GM20000 (cell line): ENCODE measurements at regions not wholly inside any gene's neighbourhood (a gene's known extent, or its start where the extent isn't known, plus 50 kb on each side); places are given as distances from the start of the nearest gene placed in this dataset.
"Not testable (repeated sequence)": the region's sequence is repeated elsewhere in the genome, so short reads cannot be mapped to it uniquely, and the experiment has no call there.

Source experiments
- DNase-seq: peaks from one replicate; pipeline ENCODE4 v3.0.0; 2012; ENCODE audit warnings: low spot score
- TF ChIP-seq, protein P1 (sequence below): IDR thresholded peaks from 2 replicates; pipeline ENCODE4 v1.5.1; 2012; ENCODE audit warnings: mild to moderate bottlenecking, control low read depth; ENCODE audit errors: extremely low read depth, missing control alignments

DNA sequence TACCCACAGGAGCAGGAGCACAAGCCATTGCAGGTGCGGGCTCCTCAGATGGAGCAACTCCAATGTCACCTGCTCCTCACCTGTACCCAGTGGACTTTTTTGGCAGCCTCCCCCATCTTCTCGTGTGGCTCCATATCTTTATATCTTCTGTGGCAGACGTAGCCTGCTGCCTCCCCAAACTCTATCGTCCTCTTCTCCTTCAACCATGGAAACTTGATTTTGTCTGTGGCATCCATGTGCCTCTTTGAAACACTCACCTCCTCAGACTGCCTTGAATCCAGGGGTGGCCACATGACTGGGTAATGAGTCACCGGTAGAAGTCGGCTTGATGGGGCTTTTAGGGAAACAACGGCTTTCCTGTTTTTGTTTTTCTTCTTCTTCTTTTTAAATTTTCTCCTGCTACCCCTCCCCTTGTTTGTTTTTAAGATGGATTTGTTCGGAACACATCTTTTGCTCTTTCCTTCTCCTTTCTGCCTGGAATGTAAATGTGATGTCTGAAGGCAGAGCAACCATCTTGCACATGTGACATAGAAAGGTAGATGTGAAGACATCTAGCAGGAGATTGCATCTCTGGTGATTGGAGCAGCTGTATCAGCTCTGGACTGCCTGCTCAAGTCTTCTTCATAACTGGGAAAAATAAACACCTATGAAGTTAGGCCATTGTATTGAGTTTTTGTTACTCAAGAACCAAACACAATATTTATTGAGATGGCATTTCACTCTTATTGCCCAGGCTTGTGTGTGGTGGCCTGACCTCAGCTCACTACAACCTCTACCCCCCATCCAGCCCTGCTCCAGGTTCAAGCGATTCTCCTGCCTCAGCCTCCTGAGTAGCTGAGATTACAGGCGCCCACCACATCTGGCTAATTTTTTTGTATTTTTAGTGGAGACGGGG is 69.9 kb upstream of the DDR1 start:
- TF ChIP-seq, protein P1, sequence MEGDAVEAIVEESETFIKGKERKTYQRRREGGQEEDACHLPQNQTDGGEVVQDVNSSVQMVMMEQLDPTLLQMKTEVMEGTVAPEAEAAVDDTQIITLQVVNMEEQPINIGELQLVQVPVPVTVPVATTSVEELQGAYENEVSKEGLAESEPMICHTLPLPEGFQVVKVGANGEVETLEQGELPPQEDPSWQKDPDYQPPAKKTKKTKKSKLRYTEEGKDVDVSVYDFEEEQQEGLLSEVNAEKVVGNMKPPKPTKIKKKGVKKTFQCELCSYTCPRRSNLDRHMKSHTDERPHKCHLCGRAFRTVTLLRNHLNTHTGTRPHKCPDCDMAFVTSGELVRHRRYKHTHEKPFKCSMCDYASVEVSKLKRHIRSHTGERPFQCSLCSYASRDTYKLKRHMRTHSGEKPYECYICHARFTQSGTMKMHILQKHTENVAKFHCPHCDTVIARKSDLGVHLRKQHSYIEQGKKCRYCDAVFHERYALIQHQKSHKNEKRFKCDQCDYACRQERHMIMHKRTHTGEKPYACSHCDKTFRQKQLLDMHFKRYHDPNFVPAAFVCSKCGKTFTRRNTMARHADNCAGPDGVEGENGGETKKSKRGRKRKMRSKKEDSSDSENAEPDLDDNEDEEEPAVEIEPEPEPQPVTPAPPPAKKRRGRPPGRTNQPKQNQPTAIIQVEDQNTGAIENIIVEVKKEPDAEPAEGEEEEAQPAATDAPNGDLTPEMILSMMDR: no peak
- peak; percentile 42 for DNase-seq

DNA sequence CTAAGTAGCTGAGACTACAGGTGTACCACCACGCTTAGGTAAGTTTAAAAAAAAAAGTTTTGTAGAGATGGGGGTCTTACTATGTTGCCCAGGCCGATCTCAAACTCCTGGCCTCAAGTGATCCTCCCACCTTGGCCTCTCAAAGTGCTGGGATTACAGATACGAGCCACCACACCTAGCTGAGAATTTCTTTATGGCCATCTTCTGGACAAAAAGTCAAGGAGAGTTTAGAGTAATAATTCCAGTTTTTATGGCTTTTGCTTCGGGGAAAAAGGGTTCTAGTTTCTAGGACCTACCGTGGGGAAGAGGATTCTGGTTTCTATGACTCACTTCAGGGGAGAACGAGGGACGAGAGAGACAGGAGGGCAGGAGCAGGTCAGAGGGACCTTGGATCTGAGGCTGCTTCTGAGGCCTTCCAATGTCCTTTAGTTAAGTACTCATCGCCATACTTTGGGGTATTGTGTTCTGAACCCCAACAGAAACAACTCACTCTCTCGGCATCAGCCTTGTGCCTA is 69.3 kb upstream of the IER3 start:
- no peak for DNase-seq
- TF ChIP-seq, protein P1: no peak

DNA sequence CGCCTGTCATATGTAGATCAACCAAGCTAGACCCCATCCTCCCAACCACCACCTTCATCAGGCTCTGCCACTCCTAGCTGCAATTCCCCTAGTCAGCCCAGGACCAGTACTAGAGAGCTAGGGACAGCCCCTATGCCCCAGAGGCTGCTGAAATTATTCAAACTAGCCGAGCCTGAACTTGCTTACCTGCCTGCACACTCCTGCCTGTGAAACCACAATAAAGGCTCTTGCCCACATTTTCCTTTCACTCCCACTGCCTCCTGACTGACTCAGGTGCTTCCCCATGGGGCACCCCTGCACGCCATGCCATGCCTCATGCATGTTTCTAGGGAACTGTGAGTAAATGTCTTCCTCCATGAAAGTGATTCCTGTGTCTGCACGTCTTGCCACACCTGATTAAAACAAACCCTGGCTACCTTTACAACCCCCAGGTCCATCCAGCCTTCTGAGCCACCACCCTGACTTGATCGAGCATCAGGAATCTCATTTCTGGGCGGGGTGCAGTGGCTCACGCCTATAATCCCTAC is 66.5 kb upstream of the IER3 start:
- peak; percentile 71 for DNase-seq
- TF ChIP-seq, protein P1: no peak

DNA sequence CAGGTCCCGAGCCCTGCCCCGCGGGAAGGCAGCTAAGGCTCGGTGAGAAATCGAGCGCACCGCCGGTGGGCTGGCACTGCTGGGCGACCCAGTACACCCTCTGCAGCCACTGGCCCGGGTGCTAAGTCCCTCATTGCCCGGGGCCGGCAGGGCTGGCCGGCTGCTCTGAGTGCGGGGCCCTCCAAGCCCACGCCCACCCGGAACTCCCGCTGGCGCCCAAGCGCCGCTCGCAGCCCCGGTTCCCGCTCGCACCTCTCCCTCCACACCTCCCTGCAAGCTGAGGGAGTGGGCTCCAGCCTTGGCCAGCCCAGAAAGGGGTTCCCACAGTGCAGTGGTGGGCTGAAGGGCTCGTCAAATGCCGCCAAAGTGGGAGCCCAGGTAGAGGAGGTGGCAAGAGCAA is 63.2 kb upstream of the IER3 start:
- not testable (repeated sequence) for DNase-seq

DNA sequence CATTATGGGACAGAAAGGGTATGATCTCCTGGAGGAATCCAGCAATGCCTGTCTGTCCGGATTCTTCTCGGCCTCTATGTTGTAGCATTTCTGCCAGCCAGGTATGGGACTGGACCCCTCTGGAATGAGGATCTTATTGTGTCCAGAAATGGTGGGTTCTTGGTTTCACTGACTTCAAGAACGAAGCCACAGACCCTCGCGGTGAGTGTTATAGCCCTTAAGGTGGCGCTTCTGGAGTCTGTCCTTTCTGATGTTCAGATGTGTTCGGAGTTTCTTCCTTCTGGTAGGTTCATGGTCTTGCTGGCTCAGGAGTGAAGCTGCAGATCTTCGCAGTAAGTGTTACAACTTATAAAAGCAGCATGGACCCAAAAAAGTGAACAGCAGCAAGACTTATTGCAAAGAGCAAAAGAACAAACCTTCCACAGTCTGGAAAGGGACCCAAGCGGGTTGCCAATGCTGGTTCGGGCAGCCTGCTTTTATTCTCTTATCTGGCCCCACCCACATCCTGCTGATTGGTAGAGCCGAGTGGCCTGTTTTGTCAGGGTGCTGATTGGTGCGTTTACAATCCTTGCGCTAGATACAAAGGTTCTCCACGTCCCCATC is 62.3 kb upstream of the IER3 start:
- DNase-seq: no peak
- TF ChIP-seq, protein P1: no peak

DNA sequence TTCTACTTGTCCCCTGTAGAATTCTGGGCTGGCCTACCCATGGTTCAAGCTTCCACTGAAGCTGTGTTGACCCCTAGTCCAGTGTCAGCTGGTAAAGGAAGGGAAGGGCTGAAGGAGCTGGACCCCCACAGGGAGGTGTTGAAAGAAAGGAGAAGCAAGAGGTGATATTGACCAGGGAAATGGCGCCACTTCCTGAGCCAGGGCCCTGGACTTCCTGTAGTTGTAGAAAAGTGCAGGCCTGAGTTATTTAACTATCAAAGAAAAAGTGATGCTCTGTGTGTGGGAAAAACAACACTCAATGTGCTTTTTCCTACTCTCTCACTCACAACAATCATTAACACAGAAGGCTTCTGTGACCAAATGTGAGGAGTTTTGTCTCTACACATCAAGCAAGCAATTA is 60.0 kb upstream of the IER3 start:
- TF ChIP-seq, protein P1: no peak
- no peak for DNase-seq

DNA sequence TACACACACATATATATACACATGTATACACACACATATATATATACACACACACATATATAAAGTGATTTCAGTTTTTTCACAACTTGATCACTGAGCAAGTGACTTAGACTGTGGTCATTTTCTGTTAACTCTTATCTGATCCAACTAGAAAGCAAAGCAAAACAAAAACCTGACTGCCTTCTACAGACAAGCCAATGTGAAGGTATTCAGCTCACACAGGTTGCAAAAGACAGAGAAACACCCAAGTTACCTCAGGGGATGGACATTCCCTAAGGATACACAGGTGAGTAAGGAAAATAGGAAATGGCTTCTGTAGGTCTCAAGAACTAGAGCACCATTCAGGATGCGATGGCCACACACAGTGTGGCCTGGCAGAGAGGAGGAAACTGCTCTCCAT is 58.4 kb upstream of the IER3 start:
- TF ChIP-seq, protein P1: no peak

More for the DNA sequence above, 58.4 kb upstream of the IER3 start:
- DNase-seq: no peak
